ENCODE measurements at regions not wholly inside any gene's neighbourhood (a gene's known extent, or its start where the extent isn't known, plus 50 kb on each side); places are given as distances from the start of the nearest gene placed in this dataset.

DNA sequence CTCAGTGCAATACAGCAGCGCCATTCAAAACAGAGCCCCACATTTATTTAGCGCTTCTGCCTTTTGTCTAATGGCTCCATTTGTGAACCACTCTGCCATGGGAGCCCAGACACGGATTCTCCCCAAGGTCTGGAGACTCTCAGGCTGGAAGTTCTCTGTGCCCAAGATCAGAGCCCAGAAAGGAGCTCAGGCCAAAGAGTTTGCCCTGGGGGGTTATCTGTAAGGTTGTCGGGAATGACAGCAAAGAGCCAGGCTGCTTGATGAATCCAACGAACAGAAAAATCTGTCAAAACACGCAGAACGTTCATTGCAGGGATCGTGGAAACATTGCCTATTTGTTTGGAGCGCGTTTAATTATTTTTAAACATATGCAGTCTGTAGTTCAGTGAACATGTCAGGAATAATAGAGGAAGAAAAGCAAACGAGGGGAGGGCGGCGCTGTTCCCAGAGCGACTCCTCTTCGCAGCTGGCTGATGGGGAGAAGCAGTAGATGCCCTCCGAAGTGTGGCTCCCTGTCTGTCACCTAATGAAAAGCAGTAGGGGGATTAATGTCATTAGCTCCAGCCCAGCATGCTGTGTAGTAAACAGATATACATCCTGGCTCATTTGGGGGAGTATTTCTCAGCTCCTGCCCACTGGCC lies 464.9 kb upstream of the MPDZ start:
- TF ChIP-seq, protein P1, sequence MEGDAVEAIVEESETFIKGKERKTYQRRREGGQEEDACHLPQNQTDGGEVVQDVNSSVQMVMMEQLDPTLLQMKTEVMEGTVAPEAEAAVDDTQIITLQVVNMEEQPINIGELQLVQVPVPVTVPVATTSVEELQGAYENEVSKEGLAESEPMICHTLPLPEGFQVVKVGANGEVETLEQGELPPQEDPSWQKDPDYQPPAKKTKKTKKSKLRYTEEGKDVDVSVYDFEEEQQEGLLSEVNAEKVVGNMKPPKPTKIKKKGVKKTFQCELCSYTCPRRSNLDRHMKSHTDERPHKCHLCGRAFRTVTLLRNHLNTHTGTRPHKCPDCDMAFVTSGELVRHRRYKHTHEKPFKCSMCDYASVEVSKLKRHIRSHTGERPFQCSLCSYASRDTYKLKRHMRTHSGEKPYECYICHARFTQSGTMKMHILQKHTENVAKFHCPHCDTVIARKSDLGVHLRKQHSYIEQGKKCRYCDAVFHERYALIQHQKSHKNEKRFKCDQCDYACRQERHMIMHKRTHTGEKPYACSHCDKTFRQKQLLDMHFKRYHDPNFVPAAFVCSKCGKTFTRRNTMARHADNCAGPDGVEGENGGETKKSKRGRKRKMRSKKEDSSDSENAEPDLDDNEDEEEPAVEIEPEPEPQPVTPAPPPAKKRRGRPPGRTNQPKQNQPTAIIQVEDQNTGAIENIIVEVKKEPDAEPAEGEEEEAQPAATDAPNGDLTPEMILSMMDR (IDR thresholded peaks at IDR 0.05; ENCODE audit: low read depth, low read length), result no peak
- H3K4me3 ChIP-seq, result no peak overlapping the region
- H3K27me3 ChIP-seq, result no peaks in the 10 kb centered on the region
- no peaks in the 10 kb centered on the region for H3K9me3 ChIP-seq (ENCODE audit: low read depth)
- no peaks in the 10 kb centered on the region for H3K4me1 ChIP-seq (ENCODE audit: low read depth)
- no peak overlapping the region for H3K27ac ChIP-seq
- no peak for DNase-seq (ENCODE audit: low read depth in 1 of 2, low spot score in 1 of 2)
- no peaks in the 10 kb centered on the region for H3K36me3 ChIP-seq

DNA sequence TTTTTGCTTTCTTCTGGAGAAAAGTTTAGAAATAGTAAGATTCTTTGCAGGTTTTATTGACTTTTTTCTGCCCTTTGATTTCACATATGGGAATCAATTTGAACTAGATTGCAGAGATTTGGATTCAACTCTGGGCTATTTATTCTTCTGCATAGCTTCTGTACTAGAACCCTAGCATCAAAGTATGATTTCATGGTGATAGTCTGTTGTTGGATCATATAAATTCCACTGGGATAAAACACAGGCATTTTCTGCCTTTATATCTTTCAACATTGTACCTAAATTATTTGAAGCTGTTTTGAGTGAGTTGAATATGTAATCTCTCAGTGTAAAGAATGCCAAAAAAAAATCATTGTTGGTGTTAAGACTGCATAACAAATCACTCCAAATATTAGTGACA lies 458.4 kb upstream of the MPDZ start:
- H3K27ac ChIP-seq, result no peak overlapping the region
- H3K36me3 ChIP-seq, result no peaks in the 10 kb centered on the region
- no peaks in the 10 kb centered on the region for H3K4me1 ChIP-seq (ENCODE audit: low read depth)
- TF ChIP-seq, protein P1 (IDR thresholded peaks at IDR 0.05; ENCODE audit: low read depth, low read length), result no peak
- no peaks in the 10 kb centered on the region for H3K9me3 ChIP-seq (ENCODE audit: low read depth)
- no peak for DNase-seq (ENCODE audit: low read depth in 1 of 2, low spot score in 1 of 2)
- H3K27me3 ChIP-seq, result no peaks in the 10 kb centered on the region
- no peak overlapping the region for H3K4me3 ChIP-seq

DNA sequence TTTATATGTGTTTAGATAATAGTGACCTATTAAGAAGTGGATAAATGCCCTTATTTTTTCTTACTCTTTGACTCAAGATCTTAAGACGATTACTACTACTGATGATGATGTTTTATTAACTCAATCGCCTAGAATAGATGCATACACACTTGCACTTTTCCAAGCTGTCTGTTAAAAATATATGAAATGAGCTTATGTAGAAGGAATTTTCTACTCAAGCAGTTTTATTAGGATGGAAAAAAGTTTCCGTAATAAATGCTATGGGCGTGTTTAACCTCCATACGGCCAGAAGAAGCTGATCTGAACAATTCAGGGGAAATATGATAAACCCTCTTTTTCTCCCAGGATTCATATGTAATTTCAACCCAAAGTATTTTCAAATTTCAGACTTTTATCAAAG lies 455.7 kb upstream of the MPDZ start:
- H3K36me3 ChIP-seq, result no peaks in the 10 kb centered on the region
- H3K4me3 ChIP-seq, result no peak overlapping the region
- no peaks in the 10 kb centered on the region for H3K27me3 ChIP-seq
- DNase-seq (ENCODE audit: low read depth in 1 of 2, low spot score in 1 of 2), result no peak
- TF ChIP-seq, protein P1 (IDR thresholded peaks at IDR 0.05; ENCODE audit: low read depth, low read length), result no peak
- no peaks in the 10 kb centered on the region for H3K4me1 ChIP-seq (ENCODE audit: low read depth)
- no peak overlapping the region for H3K27ac ChIP-seq
- no peaks in the 10 kb centered on the region for H3K9me3 ChIP-seq (ENCODE audit: low read depth)

DNA sequence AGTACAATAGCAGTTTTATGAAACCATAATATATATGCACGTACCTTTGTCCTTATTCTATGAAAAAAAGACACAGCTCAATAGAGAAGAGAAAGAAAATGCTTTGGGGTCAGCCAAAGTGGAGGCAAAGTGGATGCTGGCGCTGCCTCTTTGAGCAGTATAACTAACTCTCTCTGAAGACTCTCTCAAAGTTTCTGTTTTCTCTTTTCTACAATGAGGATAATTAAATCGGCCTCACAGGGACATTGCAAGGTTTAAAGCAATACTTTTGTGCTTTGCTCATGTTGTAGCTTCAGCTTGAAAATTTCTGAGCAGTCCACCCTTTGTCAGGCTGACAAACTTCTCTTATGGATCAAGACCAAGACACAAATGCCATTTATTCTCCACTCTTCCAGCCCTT lies 455.1 kb upstream of the MPDZ start:
- TF ChIP-seq, protein P1 (IDR thresholded peaks at IDR 0.05; ENCODE audit: low read depth, low read length), result no peak
- no peak for DNase-seq (ENCODE audit: low read depth in 1 of 2, low spot score in 1 of 2)

DNA sequence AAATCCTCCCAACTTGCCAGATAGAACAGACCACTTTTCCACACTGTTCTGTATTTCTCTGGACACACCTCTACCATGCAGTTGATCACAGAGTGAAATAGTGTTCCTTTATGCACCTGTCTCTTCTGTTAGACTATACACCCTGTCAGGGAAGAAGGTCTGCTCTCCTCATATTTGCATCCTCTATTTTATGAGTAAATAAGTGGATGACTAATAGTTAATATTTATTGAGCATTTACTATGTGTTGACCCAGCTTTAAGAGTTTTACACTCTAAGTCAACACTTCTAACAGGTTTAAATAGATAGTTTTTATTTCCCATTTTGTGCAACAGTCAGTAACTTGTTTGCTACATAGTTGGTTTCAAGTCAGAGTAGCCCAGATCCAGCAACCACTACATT lies 452.8 kb upstream of the MPDZ start:
- DNase-seq (ENCODE audit: low read depth in 1 of 2, low spot score in 1 of 2), result no peak
- Histone ChIP-seq H3K4me3 (no peak overlapping the region), H3K9me3 (ENCODE audit: low read depth) (no peaks in the 10 kb centered on the region), H3K4me1 (ENCODE audit: low read depth) (no peaks in the 10 kb centered on the region), H3K36me3 (no peaks in the 10 kb centered on the region), H3K27ac (no peak overlapping the region), H3K27me3 (no peaks in the 10 kb centered on the region)
- TF ChIP-seq, protein P1 (IDR thresholded peaks at IDR 0.05; ENCODE audit: low read depth, low read length), result no peak

More for the DNA sequence above, 455.1 kb upstream of the MPDZ start:
- no peaks in the 10 kb centered on the region for H3K4me1 ChIP-seq (ENCODE audit: low read depth)
- no peak overlapping the region for H3K27ac ChIP-seq
- H3K4me3 ChIP-seq, result no peak overlapping the region
- H3K9me3 ChIP-seq (ENCODE audit: low read depth), result no peaks in the 10 kb centered on the region
- no peaks in the 10 kb centered on the region for H3K27me3 ChIP-seq
- H3K36me3 ChIP-seq, result no peaks in the 10 kb centered on the region
